ENCODE measurements at regions not wholly inside any gene's neighbourhood (a gene's known extent, or its start where the extent isn't known, plus 50 kb on each side); places are given as distances from the start of the nearest gene placed in this dataset.
A peak's percentile ranks its signal among the peaks of the same experiment; 100 is the strongest.
"Not testable (repeated sequence)": the region's sequence is repeated elsewhere in the genome, so short reads cannot be mapped to it uniquely, and the experiment has no call there.

DNA sequence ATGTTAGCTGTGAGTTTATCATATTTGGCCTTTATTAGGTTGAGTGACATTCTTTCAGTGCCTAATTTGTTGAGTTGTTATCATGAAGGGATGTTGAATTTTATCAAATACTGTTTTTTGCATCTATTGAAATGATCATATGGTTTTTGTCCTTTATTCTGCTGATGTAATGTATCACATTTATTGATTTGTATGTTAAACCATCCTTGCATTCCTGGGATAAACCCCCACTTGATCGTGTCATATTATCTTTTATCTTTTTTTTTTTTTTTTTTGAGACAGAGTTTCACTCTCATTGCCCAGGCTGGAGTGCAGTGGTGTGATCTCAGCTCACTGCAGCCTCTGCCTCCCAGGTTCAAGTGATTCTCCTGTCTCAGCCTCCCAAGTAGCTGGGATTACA, 51.9 kb upstream of the MFGE8 start:
- intact Hi-C loops (cut with DNase I); H3K36me3 ChIP-seq; ATAC-seq; H3K27me3 ChIP-seq; H3K4me1 ChIP-seq; H3K4me3 ChIP-seq; DNase-seq; H3K27ac ChIP-seq: not testable (repeated sequence)
- 88 to 97% methylated on average over 1 of the region's 1 CpG for WGBS, 2 donors
- peaks cover 0 to 31% (median 23%) of the 10 kb centered on the region in 11 donors for H3K9me3 ChIP-seq

DNA sequence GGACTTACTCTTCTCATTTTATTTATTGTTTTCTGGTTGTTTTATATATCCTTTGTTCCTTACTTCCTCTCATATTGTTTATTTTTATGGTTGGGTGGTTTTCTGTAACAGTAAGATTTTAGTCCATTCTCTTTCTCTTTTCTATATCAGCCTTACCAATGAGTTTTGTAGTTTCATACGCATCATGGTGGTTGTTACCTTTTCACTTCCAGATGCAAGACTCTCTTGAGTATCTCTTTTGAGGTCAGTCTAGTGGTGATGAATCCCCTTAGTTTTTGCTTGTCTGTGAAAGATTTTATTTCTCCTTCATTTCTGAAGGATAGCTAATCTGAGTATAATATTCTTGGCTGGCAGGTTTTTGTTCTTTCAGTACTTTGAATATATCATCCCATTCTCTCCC, 57.1 kb upstream of the MFGE8 start:
- Histone ChIP-seq H3K27ac (no peak overlapping the region), H3K9me3 (peaks cover 0 to 23% (median 9%) of the 10 kb centered on the region in 11 donors), H3K4me1 (no peaks in the 10 kb centered on the region), H3K27me3 (no peaks in the 10 kb centered on the region), H3K4me3 (no peak overlapping the region), H3K36me3 (no peaks in the 10 kb centered on the region)
- intact Hi-C loops (cut with DNase I) = no loop called here
- TF ChIP-seq, protein P1, sequence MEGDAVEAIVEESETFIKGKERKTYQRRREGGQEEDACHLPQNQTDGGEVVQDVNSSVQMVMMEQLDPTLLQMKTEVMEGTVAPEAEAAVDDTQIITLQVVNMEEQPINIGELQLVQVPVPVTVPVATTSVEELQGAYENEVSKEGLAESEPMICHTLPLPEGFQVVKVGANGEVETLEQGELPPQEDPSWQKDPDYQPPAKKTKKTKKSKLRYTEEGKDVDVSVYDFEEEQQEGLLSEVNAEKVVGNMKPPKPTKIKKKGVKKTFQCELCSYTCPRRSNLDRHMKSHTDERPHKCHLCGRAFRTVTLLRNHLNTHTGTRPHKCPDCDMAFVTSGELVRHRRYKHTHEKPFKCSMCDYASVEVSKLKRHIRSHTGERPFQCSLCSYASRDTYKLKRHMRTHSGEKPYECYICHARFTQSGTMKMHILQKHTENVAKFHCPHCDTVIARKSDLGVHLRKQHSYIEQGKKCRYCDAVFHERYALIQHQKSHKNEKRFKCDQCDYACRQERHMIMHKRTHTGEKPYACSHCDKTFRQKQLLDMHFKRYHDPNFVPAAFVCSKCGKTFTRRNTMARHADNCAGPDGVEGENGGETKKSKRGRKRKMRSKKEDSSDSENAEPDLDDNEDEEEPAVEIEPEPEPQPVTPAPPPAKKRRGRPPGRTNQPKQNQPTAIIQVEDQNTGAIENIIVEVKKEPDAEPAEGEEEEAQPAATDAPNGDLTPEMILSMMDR (IDR thresholded peaks at IDR 0.05) = no peak
- ATAC-seq (no peak), DNase-seq (no peak)
- 0 to 56% methylated on average over 1 of the region's 1 CpG for whole genome bisulfite sequencing, 2 donors

DNA sequence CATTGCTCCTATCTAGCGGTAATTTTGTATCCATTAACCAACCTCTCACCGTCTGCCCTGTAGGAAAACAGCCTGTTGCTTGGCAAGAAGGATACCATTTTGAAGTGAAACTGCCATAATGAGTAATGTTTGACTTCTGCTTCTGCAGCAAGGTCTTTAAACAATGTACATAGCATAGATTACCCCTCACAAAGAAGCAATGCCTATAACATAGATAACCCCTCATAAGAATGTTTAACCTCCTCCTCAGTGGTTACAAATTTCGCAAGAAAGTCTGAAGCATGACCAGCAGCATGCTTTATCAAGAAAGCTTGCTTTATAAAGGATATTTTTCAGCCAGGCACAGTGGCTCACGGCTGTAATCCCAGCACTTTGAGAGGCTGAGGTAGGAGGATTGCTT, 61.2 kb upstream of the MFGE8 start:
- Histone ChIP-seq H3K9me3 (peaks cover 0 to 22% (median 7%) of the 10 kb centered on the region in 11 donors), H3K4me1 (no peaks in the 10 kb centered on the region), H3K27me3 (no peaks in the 10 kb centered on the region), H3K4me3 (no peak overlapping the region), H3K27ac (no peak overlapping the region), H3K36me3 (no peaks in the 10 kb centered on the region)
- TF ChIP-seq, protein P1 (IDR thresholded peaks at IDR 0.05) = no peak
- no peak for ATAC-seq
- no peak for DNase-seq
- intact Hi-C loops (cut with DNase I) = no loop called here
- WGBS, 2 donors = 87 to 92% methylated on average over 4 of the region's 4 CpGs

DNA sequence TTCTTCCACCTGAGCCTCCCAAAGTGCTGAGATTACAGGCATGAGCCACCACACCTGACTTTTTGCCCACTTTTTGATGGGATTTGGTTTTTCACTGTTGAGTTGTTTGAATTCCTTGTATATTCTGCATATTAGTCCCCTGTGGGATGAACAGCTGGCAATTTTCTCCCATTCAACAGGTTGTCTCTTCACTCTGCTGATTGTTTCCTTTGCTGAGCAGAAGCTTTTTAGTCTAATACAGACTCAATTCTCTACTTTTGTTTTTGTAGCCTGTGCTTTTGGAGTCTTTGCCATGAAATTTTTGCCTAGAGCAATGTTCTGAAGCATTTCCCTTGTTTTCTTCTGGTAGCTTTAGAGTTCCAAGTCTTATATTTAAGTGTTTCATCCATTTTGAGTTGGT, 62.7 kb upstream of the MFGE8 start:
- H3K4me3 ChIP-seq = no peak overlapping the region
- H3K9me3 ChIP-seq = peaks cover 0 to 9% (median under 1%) of the 10 kb centered on the region in 11 donors
- H3K4me1 ChIP-seq = no peaks in the 10 kb centered on the region
- DNase-seq (no peak), ATAC-seq (no peak)
- H3K36me3 ChIP-seq = no peaks in the 10 kb centered on the region
- TF ChIP-seq, protein P1 (IDR thresholded peaks at IDR 0.05) = no peak
- intact Hi-C loops (cut with DNase I) = no loop called here
- no peaks in the 10 kb centered on the region for H3K27me3 ChIP-seq
- peak overlapping the region in 1 of 10 donors; percentile 22 for H3K27ac ChIP-seq

DNA sequence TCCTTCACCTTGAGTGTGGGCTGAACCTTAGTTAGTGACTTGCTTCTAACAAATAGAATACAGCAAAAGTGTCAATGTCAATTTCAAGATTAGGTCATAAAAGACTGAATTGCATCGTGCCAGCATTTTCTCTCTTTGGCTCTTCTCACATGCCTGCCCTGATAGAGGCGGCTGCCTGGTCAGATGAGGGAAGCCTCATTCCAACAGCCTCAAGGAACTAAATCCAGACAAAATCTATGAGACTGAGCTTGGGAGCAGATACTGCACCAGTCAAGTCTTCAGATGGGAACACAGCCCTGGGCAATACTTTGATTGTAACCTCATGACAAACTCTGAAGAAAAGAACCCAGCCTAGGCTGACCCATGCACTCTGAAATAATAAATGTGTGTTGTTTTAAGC, 63.5 kb upstream of the MFGE8 start:
- Histone ChIP-seq H3K4me3 (no peak overlapping the region), H3K36me3 (no peaks in the 10 kb centered on the region), H3K27ac (no peak overlapping the region), H3K27me3 (no peaks in the 10 kb centered on the region), H3K9me3 (peaks cover 0 to 7% (median 0%) of the 10 kb centered on the region in 11 donors), H3K4me1 (peaks cover 0 to 2% (median under 1%) of the 10 kb centered on the region in 9 donors)
- no peak for DNase-seq
- intact Hi-C loops (cut with DNase I) = no loop called here
- no peak for ATAC-seq
- TF ChIP-seq, protein P1 (IDR thresholded peaks at IDR 0.05) = no peak
- WGBS, 2 donors = 85 to 93% methylated on average over 2 of the region's 2 CpGs

All from heart right ventricle (tissue), 16 donors.